GM12864 (cell line): ENCODE measurements at regions not wholly inside any gene's neighbourhood (a gene's known extent, or its start where the extent isn't known, plus 50 kb on each side); places are given as distances from the start of the nearest gene placed in this dataset.

ENCODE experiments used
- DNase-seq: peaks from one replicate; pipeline ENCODE4 v3.0.0-alpha.2; 2011; ENCODE audit warnings: low read depth
- H3K4me3 ChIP-seq: 2 replicates; pipeline ENCODE4 v1.5.1; 2011; ENCODE audit warnings: mild to moderate bottlenecking, low read depth, low read length, control low read depth
- TF ChIP-seq, protein P1 (sequence below): IDR thresholded peaks from 2 replicates; pipeline ENCODE4 v1.5.1; 2011; ENCODE audit warnings: low read depth, mild to moderate bottlenecking, moderate library complexity, low read length, control low read depth, inconsistent platforms; ENCODE audit errors: missing control alignments

DNA sequence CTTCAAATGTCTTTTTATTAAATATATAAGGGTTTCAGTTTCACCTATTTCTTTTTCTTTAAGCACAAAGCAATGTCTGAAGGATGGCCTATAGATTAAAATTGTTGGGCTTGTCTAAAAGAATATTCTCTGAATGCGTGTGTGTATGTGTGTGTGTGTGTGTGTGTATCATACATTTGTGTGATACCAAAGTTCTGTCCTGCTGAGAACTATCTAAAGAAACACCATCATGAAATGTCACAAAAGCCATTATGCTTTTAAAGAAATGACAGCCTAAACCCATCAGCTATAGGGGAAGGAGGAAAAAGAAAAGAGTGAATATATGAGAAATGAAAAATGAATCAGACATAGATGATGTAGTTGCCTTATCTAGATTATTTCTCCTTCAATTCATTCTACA, 1501.5 kb upstream of the TENM3 start:
- TF ChIP-seq, protein P1, sequence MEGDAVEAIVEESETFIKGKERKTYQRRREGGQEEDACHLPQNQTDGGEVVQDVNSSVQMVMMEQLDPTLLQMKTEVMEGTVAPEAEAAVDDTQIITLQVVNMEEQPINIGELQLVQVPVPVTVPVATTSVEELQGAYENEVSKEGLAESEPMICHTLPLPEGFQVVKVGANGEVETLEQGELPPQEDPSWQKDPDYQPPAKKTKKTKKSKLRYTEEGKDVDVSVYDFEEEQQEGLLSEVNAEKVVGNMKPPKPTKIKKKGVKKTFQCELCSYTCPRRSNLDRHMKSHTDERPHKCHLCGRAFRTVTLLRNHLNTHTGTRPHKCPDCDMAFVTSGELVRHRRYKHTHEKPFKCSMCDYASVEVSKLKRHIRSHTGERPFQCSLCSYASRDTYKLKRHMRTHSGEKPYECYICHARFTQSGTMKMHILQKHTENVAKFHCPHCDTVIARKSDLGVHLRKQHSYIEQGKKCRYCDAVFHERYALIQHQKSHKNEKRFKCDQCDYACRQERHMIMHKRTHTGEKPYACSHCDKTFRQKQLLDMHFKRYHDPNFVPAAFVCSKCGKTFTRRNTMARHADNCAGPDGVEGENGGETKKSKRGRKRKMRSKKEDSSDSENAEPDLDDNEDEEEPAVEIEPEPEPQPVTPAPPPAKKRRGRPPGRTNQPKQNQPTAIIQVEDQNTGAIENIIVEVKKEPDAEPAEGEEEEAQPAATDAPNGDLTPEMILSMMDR, result no peak
- no peak overlapping the region for H3K4me3 ChIP-seq
- no peak for DNase-seq

DNA sequence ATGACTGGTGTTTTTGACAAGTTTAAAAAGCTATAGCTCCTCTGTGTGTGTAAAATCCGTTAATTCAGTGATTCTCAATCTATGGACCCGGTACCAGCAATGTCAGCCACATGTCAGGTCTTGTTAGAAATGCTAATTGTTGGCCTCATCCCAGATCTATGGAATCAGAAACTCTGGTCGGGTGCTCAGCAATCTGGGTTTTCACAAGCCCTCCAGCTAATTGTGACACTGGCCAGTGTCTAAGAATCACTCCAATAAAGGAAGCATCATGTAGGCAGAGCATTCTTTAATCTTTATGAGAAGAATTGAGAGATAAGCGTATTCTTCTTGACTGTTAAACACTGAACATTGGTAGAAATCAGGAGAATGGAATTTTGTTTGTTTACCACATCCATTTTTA, 1498.2 kb upstream of the TENM3 start:
- TF ChIP-seq, protein P1, result no peak
- no peak for DNase-seq

DNA sequence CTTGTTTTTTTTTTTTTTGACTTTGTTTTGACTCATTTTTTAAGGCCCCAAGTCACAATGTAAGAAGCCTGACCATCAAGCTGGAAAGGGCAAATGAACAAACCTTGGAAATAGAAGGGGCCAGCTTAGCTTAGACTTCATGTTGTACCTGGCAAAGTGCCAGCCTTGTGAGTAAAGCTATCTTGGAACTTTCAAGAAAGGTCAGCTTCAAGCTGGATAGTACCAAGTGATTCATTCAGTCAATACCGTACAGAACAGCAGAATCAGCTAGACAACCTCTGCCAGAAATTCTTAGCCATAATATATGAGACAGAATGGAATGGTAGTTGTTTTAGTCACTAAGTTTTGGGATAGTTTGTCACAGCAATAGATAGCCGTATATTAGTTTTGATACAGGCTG, 1492.2 kb upstream of the TENM3 start:
- DNase-seq, result no peak
- TF ChIP-seq, protein P1, result no peak
- no peak overlapping the region for H3K4me3 ChIP-seq

More for the DNA sequence above, 1498.2 kb upstream of the TENM3 start:
- no peak overlapping the region for H3K4me3 ChIP-seq

DNA sequence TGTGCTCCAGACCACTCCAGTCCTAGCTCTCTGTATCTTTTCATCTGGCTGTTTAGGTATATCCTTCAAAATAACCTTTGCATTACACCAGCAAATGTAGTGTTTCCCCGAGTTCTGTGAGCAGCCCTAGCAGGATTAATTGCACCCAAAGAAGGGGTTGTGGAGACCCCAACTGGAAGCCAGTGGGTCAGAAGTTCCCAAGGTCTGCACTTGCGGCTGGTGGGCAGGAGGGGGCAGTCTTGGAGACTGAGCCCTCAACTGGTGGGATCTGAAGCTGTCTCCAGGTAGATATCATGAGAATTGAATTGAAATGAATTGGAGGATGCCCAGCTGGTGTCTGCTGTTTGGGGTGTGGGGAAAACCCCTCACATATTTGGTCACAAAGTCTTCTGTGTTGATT, 1485.3 kb upstream of the TENM3 start:
- DNase-seq, result no peak
- TF ChIP-seq, protein P1, result no peak
- H3K4me3 ChIP-seq, result no peak overlapping the region

DNA sequence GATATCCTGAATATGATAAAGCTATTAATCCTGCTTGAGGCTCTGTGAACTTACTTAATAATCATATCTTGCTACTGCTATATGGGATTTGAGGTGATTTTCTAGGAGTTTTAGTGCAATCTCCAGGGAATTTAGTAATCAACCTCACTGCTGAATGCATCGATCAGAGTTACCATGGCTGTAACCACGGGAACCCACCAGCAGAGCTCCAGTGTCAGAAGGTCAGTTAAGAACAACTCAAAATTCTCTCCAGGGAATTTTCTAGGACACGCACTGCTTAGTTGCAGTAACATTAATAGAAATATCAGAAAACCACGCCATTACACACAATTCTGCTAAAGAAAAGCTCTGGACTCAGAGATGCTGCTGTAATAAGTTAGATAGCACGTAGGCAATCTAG, 1477.2 kb upstream of the TENM3 start:
- no peak overlapping the region for H3K4me3 ChIP-seq
- TF ChIP-seq, protein P1, result no peak
- no peak for DNase-seq

DNA sequence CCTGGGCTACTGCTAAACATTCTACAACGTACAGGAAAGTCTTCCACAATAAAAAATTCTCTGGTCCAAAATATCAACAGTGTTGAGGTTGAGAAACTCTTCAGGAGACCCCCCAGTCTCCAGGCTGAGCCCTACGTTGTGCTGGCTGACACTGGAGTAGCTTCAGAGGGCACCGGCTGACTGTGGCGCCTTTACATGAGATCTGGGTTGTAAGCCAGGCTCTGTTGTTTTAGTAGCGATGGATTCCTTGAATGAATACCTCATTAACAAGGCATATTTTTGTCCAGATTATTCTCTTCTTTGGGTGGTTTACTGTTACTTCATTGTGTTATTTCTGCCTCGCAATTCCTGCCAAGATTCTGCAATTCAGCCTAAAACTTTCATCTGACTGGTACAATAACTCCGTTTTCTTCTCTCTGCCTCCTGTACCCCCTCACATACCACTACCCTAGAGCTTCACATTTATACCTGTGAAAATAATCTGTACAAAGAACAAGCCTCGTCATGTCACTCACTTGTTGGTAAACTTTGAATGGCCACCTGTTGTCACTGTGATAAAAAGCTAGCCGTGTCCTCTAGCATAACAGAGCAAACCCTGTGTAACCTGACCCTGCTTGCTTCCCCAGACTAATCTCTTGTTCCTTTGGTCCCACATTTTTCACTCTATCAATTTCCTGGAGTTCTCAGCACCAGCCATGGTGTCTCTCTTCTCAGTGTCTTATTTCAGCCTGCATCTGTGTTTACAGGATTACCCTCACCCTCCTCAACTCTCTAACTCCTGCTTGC, 1476.1 kb upstream of the TENM3 start:
- no peak for DNase-seq
- TF ChIP-seq, protein P1, result no peak
- H3K4me3 ChIP-seq, result no peak overlapping the region

DNA sequence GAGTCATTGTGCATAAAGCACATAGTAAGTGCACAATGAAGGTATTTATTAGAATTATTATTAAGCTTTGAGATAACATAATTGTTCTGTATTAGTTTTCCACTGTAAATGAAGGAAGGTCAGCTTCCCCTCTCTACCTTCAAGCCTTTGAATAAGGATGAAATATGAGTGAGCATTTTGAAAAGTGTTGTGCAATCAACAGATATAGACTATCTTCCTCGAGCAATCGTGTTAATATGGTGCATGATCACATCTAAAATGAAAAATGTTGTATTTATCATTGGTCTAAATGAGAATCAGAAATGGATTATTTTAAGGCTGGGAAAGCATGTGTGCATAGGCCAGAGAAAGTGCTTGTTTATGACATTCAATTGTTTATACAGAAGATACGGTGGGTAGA, 1474.6 kb upstream of the TENM3 start:
- TF ChIP-seq, protein P1, result no peak

More for the DNA sequence above, 1474.6 kb upstream of the TENM3 start:
- no peak for DNase-seq
- no peak overlapping the region for H3K4me3 ChIP-seq
